IPS-NIHi7 (cell line): ENCODE measurements at regions not wholly inside any gene's neighbourhood (a gene's known extent, or its start where the extent isn't known, plus 50 kb on each side); places are given as distances from the start of the nearest gene placed in this dataset.
"Not testable (repeated sequence)": the region's sequence is repeated elsewhere in the genome, so short reads cannot be mapped to it uniquely, and the experiment has no call there.

Source experiments
- DNase-seq: peaks from one replicate; pipeline ENCODE4 v3.0.0; 2012; ENCODE audit warnings: mixed read lengths; ENCODE audit errors: extremely low spot score

DNA sequence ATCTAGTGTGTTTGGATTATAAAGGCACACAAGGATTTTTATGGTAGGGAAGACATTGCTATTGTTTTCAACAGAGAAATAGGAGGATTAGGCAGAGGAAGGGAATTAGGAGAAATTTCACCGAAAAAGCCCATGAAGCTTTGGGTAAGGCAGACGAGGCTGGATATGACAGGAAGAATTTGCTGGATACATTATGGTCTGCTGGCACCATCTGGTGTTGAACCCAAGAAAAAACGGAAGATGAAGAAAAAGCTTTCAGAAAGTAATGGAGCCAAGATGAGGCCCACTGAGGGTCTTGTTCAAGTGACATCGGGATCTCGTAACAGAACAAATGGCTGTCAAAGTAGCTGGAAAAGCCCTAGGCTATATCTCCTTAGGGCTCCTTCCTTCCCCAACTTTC lies 56.5 kb downstream of the OR2J2 start:
- DNase-seq, result peak; percentile 24

DNA sequence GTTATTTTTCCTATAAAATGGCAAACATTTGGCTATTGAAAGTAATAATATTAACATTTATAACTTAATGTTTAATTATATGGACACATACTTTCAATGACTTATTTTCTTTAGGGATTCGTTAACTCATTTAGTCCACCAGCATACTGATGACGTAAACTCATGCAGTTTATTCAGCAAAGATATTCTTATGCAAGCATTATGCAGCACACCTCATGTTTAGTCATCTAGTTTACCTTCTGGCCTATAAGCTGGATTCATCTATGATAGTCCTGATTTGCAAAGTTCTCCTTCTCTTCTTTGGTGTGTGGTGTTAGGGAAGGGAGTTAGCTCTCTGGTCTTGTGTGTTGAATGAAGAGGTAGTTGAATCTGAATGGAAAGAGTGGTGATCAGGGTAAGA lies 60.0 kb downstream of the OR2J2 start:
- DNase-seq, result no peak

DNA sequence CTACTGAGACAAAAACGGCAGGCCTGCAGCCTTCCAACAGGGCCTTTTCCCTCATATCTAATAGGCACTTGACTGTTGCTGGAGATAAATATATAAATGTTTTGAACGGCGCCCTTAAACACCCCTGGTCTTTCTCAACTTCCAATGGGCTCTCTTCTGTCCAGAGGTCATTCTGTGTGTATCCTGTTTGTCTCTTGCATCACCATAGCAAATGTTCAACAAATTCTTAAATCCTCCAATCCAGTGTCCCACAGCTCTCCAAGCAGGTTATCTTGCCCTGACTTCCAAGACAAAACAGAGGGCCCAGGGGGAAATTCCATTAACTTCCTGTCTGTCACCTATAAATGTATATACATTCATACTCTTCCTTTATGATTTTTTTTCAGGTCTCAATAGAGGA lies 62.0 kb downstream of the OR2J2 start:
- DNase-seq, result no peak

DNA sequence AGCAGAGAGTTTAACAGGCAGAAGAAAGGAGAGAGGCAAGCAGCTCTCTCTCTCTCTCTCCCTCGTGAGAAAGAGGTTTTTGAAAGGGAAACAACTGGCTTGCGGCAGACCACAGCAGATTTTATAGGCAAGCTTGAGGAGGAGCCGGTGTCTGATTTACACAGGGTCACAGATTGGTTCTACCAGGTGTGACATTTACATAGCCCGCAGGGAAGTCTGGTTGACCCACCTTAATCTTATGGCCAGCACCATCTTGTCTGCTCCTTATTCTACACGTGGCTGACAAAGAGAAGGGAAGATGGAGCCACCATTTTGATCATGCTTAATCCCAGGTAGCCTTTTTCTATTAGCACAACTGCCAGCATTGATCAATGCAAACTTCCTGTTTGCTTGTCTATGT lies 65.4 kb downstream of the OR2J2 start:
- DNase-seq, result no peak

DNA sequence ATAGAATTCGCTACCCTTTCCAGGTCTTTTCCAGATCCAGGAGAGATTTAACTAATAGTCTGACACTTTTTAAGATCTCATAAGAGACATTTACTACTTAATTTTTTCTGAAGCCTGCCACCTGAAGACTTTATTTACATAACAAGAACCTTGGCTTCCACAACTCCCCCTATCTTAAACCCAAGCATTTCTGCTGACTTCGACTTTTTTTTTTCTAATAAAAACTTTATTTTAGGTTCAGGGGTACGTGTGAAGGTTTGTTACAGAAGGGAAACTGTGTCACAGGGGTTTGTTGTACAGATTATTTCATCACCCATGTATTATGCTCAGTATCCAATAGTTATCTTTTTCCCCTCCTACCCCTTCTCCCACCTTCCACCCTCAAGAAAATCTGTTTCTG lies 64.9 kb upstream of the OR14J1 start:
- DNase-seq, result no peak

DNA sequence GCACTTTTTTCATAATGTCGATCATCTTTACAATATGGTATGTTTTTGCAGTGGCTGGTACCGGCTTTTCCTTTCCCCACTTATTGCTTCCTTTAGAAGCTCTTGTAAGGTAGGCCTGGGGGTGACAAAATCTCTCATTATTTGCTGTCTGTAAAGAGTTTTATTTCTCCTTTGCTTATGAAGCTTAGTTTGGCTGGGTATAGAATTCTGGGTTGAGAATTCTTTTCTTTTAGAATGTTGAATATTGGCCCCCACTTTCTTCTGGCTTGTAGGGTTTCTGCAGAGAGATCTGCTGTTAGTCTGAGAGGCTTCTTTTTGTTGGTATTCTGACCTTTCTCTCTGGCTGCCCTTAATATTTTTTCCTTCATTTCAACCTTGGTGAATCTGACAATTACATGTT lies 58.5 kb upstream of the OR14J1 start:
- DNase-seq, result not testable (repeated sequence)
